HG03439 (cell line): ENCODE measurements at regions not wholly inside any gene's neighbourhood (a gene's known extent, or its start where the extent isn't known, plus 50 kb on each side); places are given as distances from the start of the nearest gene placed in this dataset.
"Not testable (repeated sequence)": the region's sequence is repeated elsewhere in the genome, so short reads cannot be mapped to it uniquely, and the experiment has no call there.

ENCODE experiments used
- ATAC-seq: cut with Tn5 transposase; IDR thresholded peaks from one replicate; pipeline ENCODE4 v1.9.1; 2021; ENCODE audit warnings: mild to moderate bottlenecking, moderate library complexity; ENCODE audit not compliant: unreplicated experiment

GRCh38 chr6:79394690-79395089 is 142.5 kb downstream of the LCA5 start:
- no peak for ATAC-seq

DNA sequence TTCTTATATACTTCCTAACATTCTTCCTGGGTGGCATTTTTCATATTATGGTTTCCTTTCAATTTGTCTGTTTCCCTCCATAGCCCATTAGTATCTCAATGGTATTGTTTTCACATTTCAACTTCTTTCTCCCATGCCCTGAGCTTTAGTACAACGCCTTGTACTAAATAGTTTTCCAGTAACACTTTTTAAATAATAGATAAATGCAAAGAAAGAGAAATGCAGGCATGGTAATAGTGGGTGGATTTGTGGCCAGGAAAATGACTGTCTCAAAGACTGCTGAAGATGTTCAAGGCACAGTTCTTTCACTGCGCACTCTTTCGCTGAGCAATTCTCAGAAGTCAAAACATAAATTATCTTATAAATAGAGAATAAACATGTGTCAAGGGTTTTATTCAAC is 145.1 kb downstream of the LCA5 start:
- no peak for ATAC-seq

DNA sequence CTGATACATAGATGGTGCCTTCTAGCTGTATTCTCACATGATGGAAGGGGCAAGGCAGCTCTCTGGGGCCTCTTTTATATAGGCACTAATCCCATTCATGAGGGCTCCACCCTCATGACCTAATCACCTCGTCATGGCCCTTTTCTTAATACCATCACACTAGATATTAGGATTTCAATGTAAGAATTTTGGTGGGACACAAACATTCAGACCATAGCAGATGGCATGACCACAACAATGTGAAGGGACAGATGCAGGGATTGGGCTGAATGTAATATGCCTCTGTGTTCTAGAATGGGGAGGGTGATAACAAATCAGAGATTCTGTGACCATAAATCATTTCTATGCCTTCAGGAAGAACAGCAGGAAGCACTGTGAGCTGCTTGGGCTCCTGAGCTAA is 145.8 kb downstream of the LCA5 start:
- ATAC-seq, result no peak

DNA sequence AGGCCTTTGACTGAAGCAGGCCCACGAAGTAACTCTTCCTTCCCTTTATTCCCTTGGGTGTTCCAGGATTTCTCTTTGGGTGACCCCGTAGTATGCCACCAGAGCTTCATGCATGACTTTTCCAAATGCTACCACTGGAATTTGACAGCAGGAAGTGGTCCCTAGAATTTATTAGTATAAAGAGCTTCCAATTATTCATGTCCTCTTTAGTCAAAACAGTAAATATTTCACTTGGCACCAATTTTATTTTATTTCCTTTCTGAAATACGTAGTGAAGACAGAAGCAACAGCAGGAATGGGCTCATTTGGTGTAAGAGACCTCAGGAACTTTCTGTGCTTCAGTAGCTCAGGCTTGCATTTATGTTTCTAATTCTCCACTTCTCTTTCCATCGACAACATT is 151.3 kb downstream of the LCA5 start:
- ATAC-seq, result no peak

DNA sequence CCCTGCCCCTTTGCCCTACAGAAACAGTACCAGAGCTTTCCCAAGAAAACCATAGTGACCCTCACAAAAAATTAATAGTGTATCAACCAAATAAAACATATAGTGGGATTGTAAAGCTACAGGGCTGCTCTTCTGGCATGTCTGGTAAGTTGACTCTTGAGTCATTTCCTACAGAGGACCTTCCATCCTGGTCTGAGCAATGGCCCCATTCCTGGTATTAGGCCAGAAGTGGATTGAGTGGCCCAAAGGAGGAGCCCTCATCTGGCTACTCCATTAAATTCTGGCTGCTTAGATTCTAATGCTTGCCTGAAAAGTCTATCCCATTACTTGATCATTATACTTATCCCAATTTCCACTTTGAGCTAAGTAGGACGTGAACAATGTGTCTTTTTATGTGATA is 150.9 kb upstream of the HMGN3 start:
- ATAC-seq, result no peak

DNA sequence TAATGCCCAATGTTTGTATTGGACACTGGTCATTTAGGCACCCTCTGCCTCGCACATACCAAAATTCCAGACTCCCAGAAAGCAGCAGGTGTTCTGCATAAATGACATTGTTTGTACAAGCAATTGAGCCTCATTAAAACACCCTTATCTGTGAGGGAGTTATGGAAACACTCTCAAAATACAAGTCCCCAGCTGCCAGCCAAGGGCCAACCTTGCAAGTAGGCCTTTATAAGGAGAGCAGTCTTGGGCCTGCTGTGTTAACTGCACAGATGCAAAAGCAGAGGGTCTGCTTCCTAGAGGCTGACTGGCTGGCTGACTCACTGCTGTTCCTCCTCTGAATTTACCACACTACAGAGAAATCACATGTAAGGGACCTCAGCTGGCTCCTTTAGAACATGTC is 150.4 kb upstream of the HMGN3 start:
- no peak for ATAC-seq

- no peak for ATAC-seq
These were observed 144.5 kb upstream of the HMGN3 start for GRCh38 chr6:79378957-79379356.

- no peak for ATAC-seq
These were observed 143.4 kb upstream of the HMGN3 start for GRCh38 chr6:79377888-79378348.

DNA sequence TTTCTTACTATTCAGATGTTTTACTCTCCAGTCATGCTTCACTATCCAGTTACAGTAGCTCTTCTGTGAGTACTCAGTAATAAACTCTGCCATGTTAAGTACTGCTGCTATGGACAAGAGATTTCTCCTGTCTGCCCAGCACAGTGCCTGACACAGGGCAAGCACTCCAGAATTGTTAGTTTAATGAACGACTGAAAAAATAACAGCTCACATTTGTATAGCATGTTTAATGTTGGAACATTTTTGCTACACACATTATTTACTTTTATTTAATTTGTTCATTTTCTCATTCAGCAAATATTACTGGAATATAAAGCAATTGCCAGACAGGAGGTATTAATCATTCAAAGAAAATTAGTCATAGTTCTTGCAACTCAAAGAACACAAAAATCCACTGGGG is 142.6 kb upstream of the HMGN3 start:
- no peak for ATAC-seq

GRCh38 chr6:79375635-79376337 is 141.3 kb upstream of the HMGN3 start:
- ATAC-seq, result no peak

- ATAC-seq, result no peak
These were observed 139.8 kb upstream of the HMGN3 start for GRCh38 chr6:79374308-79374707.

DNA sequence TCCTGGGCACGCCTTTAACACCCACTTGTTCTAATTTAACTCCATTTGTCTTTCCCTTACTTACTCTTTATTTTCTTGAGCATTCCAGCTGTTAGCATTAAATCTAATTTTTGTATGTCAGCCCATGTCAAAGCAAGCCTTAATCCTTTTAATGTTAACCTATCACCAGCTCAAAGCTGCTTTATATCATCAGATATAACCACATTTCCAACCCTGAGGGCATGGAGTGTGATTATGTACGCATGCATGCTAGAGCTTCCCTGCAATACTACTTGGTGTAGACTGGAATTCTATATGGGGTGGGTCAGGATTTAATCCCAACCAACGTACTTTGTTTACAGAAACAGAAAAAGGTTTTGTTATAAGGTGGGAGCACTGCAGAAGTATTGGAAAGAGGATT is 139.4 kb upstream of the HMGN3 start:
- ATAC-seq, result no peak

- no peak for ATAC-seq
These were observed 138.8 kb upstream of the HMGN3 start for GRCh38 chr6:79373246-79373645.

DNA sequence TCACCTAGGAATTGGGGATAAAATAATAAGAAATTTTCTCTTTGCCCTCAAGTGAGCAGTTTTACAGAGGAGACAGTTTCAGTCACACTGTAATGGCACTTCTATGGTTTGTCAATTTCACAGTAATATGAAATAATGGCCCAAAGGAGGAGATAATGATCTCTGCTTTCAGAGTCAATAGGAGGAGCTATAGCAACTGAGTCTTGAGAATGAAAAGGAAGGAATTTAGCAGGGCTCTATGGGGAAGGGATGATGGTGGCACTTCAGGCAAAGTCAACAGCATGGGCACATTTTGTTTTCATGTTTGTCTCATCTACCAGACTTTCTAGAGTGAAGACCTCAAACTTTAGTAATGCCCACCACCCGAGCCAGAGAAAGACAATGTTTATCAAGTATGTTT is 138.3 kb upstream of the HMGN3 start:
- ATAC-seq, result no peak

GRCh38 chr6:79369026-79369425 is 134.5 kb upstream of the HMGN3 start:
- ATAC-seq, result no peak

DNA sequence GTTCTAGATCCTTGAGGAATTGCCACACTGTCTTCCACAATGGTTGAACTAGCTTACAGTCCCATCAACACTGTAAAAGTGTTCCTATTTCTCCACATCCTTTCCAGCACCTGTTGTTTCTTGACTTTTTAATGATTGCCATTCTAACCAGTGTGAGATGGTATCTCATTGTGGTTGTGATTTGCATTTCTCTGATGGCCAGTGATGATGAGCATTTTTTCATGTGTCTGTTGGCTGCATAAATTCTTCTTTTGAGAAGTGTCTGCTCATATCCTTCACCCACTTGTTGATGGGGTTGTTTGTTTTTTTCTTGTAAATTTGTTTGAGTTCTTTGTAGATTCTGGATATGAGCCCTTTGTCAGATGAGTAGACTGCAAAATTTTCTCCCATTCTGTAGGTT is 129.0 kb upstream of the HMGN3 start:
- ATAC-seq, result not testable (repeated sequence)

DNA sequence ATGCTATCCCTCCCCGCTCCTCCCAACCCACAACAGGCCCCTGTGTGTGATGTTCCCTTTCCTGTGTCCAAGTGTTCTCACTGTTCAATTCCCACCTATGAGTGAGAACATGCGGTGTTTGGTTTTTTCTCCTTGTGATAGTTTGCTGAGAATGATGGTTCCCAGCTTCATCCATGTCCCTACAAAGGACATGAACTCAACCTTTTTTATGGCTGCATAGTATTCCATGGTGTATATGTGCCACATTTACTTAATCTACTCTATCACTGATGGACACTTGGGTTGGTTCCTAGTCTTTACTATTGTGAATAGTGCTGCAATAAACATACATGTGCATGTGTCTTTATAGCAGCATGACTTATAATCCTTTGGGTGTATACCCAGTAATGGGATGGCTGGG is 126.6 kb upstream of the HMGN3 start:
- ATAC-seq, result not testable (repeated sequence)

DNA sequence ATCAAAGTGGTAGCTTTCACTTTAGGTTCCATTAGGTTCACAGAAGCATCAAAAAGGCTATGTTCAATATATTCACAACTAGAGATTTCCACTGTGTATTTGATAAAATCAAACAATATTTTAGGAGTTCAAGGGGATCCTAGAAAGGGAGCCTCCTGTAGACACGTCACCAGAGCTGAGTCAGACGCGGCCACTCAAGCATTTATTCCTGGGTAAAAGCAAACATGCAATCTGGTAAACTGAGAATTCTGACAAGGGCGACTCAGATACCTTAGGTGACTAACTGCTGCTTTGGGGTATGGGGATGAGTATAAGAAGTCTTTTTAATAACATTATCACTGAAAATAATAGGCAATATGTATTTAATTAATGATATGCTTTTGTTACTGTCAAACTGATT is 118.7 kb upstream of the HMGN3 start:
- ATAC-seq, result no peak

DNA sequence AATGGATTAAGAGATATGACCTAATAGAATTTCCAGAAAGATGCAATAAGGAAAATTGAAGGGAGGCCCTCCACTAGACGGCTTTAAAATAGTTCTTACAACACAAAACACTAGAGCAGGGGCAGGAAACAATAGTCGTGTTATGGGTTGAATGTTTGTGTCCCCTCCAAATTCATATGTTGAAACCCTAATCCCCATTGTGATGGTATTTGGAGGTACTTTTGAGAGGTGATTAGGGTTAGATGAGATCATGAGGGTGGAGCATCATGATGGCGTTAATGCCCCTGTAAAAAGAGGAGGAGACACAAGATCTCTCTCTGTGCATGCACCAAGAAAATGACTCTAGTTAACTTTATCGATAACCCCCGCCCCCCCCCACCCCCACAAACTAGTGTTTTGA is 104.0 kb upstream of the HMGN3 start:
- no peak for ATAC-seq

DNA sequence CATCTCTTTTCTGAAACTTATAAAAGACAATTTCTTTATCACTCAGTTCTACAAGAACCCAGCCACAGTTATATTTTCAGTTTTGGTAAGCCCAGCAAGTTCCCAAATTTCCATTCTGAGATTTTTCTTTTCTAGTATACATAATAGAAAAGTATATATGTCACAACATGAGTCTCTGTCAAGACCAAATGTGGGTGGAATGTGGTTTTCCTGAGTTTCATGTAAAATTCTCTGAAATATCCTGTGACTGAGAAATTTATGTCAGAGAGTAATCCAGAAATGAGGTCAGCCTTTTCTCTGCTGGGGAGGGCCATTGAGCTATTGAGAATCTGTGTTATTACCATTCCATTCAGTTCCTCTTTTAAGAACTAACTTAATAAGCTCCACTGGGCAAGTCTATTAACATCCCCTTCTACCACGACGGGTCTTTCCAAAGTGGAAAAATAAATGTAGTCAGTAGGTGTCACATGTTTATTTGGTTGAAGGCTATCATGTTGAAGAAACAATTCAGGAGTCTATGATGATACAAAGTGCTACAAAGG is 100.7 kb upstream of the HMGN3 start:
- peak; percentile 86 for ATAC-seq

DNA sequence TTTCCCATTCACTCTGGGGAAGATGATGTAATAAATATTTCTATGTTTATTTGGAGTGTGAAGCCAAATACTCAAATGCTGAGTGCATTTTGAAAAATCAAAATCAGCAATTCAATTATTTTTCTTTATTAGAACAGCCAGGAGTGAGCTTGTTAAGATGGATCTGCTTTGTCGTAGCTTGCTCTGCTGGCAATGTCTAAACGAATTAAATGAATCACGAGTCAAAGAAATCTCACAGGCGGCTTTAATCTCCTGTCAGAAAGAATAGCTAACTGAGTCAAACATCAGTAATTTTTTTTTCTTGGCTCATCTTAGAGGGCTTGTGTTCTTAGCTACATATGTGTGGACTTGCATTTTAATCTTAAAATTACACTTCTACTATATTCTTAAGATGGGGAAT is 100.2 kb upstream of the HMGN3 start:
- ATAC-seq, result no peak

DNA sequence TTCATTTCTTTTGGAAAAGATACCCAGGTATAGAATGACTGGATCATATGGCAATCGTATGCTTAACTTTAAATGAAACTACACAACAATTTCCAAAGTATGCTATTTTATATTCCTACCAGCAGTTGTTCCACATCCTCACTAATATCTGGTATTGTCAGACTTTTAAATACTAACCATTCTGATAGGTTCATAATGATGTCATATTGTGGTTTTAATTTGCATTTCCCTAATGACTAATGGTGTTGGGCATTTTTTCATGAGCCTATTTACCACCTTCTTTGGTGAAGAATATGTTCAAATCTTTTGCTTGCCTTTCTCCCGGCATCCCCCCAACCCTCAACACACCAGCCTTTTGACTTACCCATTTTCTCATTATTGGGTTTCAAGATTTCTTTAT is 96.2 kb upstream of the HMGN3 start:
- no peak for ATAC-seq

- ATAC-seq, result no peak
These were observed 78.8 kb upstream of the HMGN3 start for GRCh38 chr6:79313254-79313653.
